ENCODE measurements at regions not wholly inside any gene's neighbourhood (a gene's known extent, or its start where the extent isn't known, plus 50 kb on each side); places are given as distances from the start of the nearest gene placed in this dataset.

DNA sequence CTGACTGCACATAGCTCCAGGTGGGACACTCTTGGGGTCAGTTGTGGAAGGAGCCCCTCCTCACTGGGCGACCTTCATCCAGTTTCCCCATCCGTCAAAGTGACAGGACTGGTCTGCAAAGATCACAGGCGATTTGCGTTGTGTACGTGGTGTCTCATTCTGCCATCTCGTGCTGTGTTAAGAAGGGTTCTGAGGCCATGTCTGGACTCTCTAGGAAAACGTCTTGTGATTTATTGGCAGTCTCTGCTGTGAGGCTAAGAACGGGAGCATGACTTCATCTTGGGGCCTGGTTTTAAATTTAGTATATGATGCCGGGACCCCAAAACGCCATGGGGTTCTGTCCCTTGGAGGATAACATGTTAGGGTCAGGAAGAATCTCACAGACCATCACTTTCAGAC is 65.2 kb upstream of the CIBAR2 start:
- no peak for TF ChIP-seq EZH2 (IDR thresholded peaks at IDR 0.05; ENCODE audit: borderline replicate concordance, low read depth, low read length, severe bottlenecking)
- TF ChIP-seq, protein P1, sequence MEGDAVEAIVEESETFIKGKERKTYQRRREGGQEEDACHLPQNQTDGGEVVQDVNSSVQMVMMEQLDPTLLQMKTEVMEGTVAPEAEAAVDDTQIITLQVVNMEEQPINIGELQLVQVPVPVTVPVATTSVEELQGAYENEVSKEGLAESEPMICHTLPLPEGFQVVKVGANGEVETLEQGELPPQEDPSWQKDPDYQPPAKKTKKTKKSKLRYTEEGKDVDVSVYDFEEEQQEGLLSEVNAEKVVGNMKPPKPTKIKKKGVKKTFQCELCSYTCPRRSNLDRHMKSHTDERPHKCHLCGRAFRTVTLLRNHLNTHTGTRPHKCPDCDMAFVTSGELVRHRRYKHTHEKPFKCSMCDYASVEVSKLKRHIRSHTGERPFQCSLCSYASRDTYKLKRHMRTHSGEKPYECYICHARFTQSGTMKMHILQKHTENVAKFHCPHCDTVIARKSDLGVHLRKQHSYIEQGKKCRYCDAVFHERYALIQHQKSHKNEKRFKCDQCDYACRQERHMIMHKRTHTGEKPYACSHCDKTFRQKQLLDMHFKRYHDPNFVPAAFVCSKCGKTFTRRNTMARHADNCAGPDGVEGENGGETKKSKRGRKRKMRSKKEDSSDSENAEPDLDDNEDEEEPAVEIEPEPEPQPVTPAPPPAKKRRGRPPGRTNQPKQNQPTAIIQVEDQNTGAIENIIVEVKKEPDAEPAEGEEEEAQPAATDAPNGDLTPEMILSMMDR (IDR thresholded peaks at IDR 0.05; ENCODE audit: borderline replicate concordance, extremely low read depth, low read length, poor library complexity, severe bottlenecking): no peak
